ENCODE measurements at regions not wholly inside any gene's neighbourhood (a gene's known extent, or its start where the extent isn't known, plus 50 kb on each side); places are given as distances from the start of the nearest gene placed in this dataset.
"Not testable (repeated sequence)": the region's sequence is repeated elsewhere in the genome, so short reads cannot be mapped to it uniquely, and the experiment has no call there.

GRCh38 chr1:831522-831921 is 92.2 kb upstream of the SAMD11 start:
- CTCF ChIA-PET = interaction anchor here (1.5 kb wide), 1 partner anchor 38 kb away, joined by 3 read pairs; no protein-coding TSS in a partner anchor
- POLR2A ChIA-PET = no interaction called here
- DNase-seq (ENCODE audit: extremely low spot score) = no peak
- TF ChIP-seq CTCF (IDR thresholded peaks at IDR 0.05; ENCODE audit: control extremely low read depth, extremely low read depth, low read depth, missing control alignments) = no peak

GRCh38 chr1:832136-832535 is 91.6 kb upstream of the SAMD11 start:
- ChIA-PET POLR2A (no interaction called here), CTCF (interaction anchor here (1.5 kb wide), 1 partner anchor 38 kb away, joined by 3 read pairs; no protein-coding TSS in a partner anchor)
- TF ChIP-seq CTCF (IDR thresholded peaks at IDR 0.05; ENCODE audit: control extremely low read depth, extremely low read depth, low read depth, missing control alignments) = no peak
- DNase-seq (ENCODE audit: extremely low spot score) = no peak

GRCh38 chr1:833226-833625 is 90.5 kb upstream of the SAMD11 start:
- DNase-seq (ENCODE audit: extremely low spot score); POLR2A ChIA-PET; CTCF ChIA-PET: not testable (repeated sequence)

- CTCF ChIA-PET; DNase-seq (ENCODE audit: extremely low spot score); POLR2A ChIA-PET: not testable (repeated sequence)
These were observed 88.2 kb upstream of the SAMD11 start for GRCh38 chr1:835509-835908.

- POLR2A ChIA-PET; DNase-seq (ENCODE audit: extremely low spot score); CTCF ChIA-PET: not testable (repeated sequence)
These were observed 86.1 kb upstream of the SAMD11 start for GRCh38 chr1:837601-838000.

- DNase-seq (ENCODE audit: extremely low spot score); CTCF ChIA-PET; POLR2A ChIA-PET: not testable (repeated sequence)
These were observed 85.4 kb upstream of the SAMD11 start for GRCh38 chr1:838291-838690.

GRCh38 chr1:840592-840991 is 83.1 kb upstream of the SAMD11 start:
- DNase-seq (ENCODE audit: extremely low spot score); CTCF ChIA-PET; POLR2A ChIA-PET: not testable (repeated sequence)

- CTCF ChIA-PET; DNase-seq (ENCODE audit: extremely low spot score); POLR2A ChIA-PET: not testable (repeated sequence)
These were observed 81.9 kb upstream of the SAMD11 start for GRCh38 chr1:841671-842425.

GRCh38 chr1:842799-843198 is 80.9 kb upstream of the SAMD11 start:
- POLR2A ChIA-PET, CTCF ChIA-PET: not testable (repeated sequence)

GRCh38 chr1:843946-844345 is 79.8 kb upstream of the SAMD11 start:
- POLR2A ChIA-PET; DNase-seq (ENCODE audit: extremely low spot score): not testable (repeated sequence)
- CTCF ChIA-PET = interaction anchor here (1.4 kb wide), 1 partner anchor 26 kb away, joined by 3 read pairs; no protein-coding TSS in a partner anchor

More at GRCh38 chr1:842799-843198, 80.9 kb upstream of the SAMD11 start:
- DNase-seq (ENCODE audit: extremely low spot score) = not testable (repeated sequence)

- TF ChIP-seq CTCF (IDR thresholded peaks at IDR 0.05; ENCODE audit: control extremely low read depth, extremely low read depth, low read depth, missing control alignments) = no peak
- ChIA-PET CTCF (interaction anchor here (1.4 kb wide), 1 partner anchor 25 kb away, joined by 3 read pairs; no protein-coding TSS in a partner anchor), POLR2A (no interaction called here)
- no peak for DNase-seq (ENCODE audit: extremely low spot score)
These were observed 79.2 kb upstream of the SAMD11 start for GRCh38 chr1:844472-845026.

GRCh38 chr1:845641-846040 is 78.1 kb upstream of the SAMD11 start:
- CTCF ChIA-PET; DNase-seq (ENCODE audit: extremely low spot score); POLR2A ChIA-PET: not testable (repeated sequence)

- POLR2A ChIA-PET; CTCF ChIA-PET; DNase-seq (ENCODE audit: extremely low spot score): not testable (repeated sequence)
These were observed 73.8 kb upstream of the SAMD11 start for GRCh38 chr1:849873-850272.

- CTCF ChIA-PET; DNase-seq (ENCODE audit: extremely low spot score); POLR2A ChIA-PET: not testable (repeated sequence)
These were observed 73.4 kb upstream of the SAMD11 start for GRCh38 chr1:850318-850717.

GRCh38 chr1:851398-851797 is 72.3 kb upstream of the SAMD11 start:
- CTCF ChIA-PET; POLR2A ChIA-PET; DNase-seq (ENCODE audit: extremely low spot score): not testable (repeated sequence)
